HG03442 (cell line): ENCODE measurements at regions not wholly inside any gene's neighbourhood (a gene's known extent, or its start where the extent isn't known, plus 50 kb on each side); places are given as distances from the start of the nearest gene placed in this dataset.
"Not testable (repeated sequence)": the region's sequence is repeated elsewhere in the genome, so short reads cannot be mapped to it uniquely, and the experiment has no call there.

Experiments used
- ATAC-seq: cut with Tn5 transposase; IDR thresholded peaks from one replicate; pipeline ENCODE4 v1.9.1; 2021; ENCODE audit warnings: mild to moderate bottlenecking, moderate library complexity; ENCODE audit not compliant: unreplicated experiment

GRCh38 chr2:61679096-61679495, 140.9 kb upstream of the XPO1 start:
- ATAC-seq, result no peak

GRCh38 chr2:61677942-61678341, 139.8 kb upstream of the XPO1 start:
- no peak for ATAC-seq

GRCh38 chr2:61677306-61677705, 139.2 kb upstream of the XPO1 start:
- no peak for ATAC-seq

GRCh38 chr2:61675204-61675603, 137.0 kb upstream of the XPO1 start:
- ATAC-seq, result no peak

- no peak for ATAC-seq
These were observed 133.6 kb upstream of the XPO1 start for GRCh38 chr2:61671561-61672315.

- ATAC-seq, result peak; percentile 49
These were observed 132.7 kb upstream of the XPO1 start for GRCh38 chr2:61670591-61671501.

- no peak for ATAC-seq
These were observed 126.0 kb upstream of the XPO1 start for GRCh38 chr2:61664190-61664589.

- no peak for ATAC-seq
These were observed 124.8 kb upstream of the XPO1 start for GRCh38 chr2:61662990-61663389.

GRCh38 chr2:61660511-61661388, 122.6 kb upstream of the XPO1 start:
- ATAC-seq, result no peak

- no peak for ATAC-seq
These were observed 121.0 kb upstream of the XPO1 start for GRCh38 chr2:61658841-61659780.

GRCh38 chr2:61649946-61650345, 111.8 kb upstream of the XPO1 start:
- ATAC-seq, result not testable (repeated sequence)

GRCh38 chr2:61649021-61649420, 110.9 kb upstream of the XPO1 start:
- ATAC-seq, result no peak

- ATAC-seq, result no peak
These were observed 108.9 kb upstream of the XPO1 start for GRCh38 chr2:61647044-61647443.

- ATAC-seq, result no peak
These were observed 107.8 kb upstream of the XPO1 start for GRCh38 chr2:61645911-61646310.

GRCh38 chr2:61643153-61643552, 105.0 kb upstream of the XPO1 start:
- ATAC-seq, result not testable (repeated sequence)

GRCh38 chr2:61640406-61640805, 102.2 kb upstream of the XPO1 start:
- no peak for ATAC-seq

GRCh38 chr2:61639721-61640120, 101.6 kb upstream of the XPO1 start:
- ATAC-seq, result no peak

- ATAC-seq, result no peak
These were observed 98.5 kb upstream of the XPO1 start for GRCh38 chr2:61636686-61637085.

- ATAC-seq, result no peak
These were observed 96.4 kb upstream of the XPO1 start for GRCh38 chr2:61634512-61634911.

GRCh38 chr2:61633250-61633649, 95.1 kb upstream of the XPO1 start:
- no peak for ATAC-seq
